ENCODE measurements at regions not wholly inside any gene's neighbourhood (a gene's known extent, or its start where the extent isn't known, plus 50 kb on each side); places are given as distances from the start of the nearest gene placed in this dataset.
A peak's percentile ranks its signal among the peaks of the same experiment; 100 is the strongest.

- TF ChIP-seq FOXP2 (optimal IDR thresholded peaks at IDR 0.05; ENCODE audit: borderline replicate concordance, extremely low read depth, extremely low read length, insufficient read depth) (no peak), TAF1 (IDR thresholded peaks at IDR 0.05; ENCODE audit: borderline replicate concordance, insufficient read depth, low read length) (peak; percentile 10; the same call in 1 of the 2 replicates)
Observed at GRCh38 chr7:94338921-94339371, 55.7 kb upstream of the COL1A2 start.

DNA sequence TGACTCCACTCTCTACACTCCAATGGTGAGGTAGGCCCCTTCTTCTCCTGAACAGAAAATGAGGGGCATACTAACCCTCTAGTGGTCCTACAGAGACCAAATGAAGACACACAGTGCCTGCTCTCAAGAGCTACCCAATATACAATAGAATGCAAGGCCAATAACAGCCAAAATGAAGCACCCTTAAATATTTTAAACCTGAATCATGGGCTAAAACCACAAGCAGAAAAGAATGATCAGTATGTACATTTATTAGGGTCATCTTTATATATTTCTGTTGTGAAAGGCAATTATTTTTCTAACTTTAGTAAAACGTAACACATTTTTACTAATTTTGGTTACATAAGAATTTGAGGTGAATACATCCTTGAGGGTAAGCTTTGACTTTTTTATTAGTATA, 49.9 kb upstream of the COL1A2 start:
- no peak for TF ChIP-seq TAF1 (IDR thresholded peaks at IDR 0.05; ENCODE audit: borderline replicate concordance, insufficient read depth, low read length)
- TF ChIP-seq POLR2AphosphoS5 (IDR thresholded peaks at IDR 0.05; ENCODE audit: low read depth, low read length), result no peak
- no peak for TF ChIP-seq REST (IDR thresholded peaks at IDR 0.05; ENCODE audit: insufficient read depth in 1 of 2, low read depth in 2 of 2, low read length in 2 of 2)
- no peak for TF ChIP-seq FOXP2 (optimal IDR thresholded peaks at IDR 0.05; ENCODE audit: borderline replicate concordance, extremely low read depth, extremely low read length, insufficient read depth)
- TF ChIP-seq SIN3A (IDR thresholded peaks at IDR 0.05; ENCODE audit: borderline replicate concordance, insufficient read depth, low read length), result no peak

All from PFSK-1 (cell line).